Hindlimb muscle (tissue), 1 donor: ENCODE measurements at regions not wholly inside any gene's neighbourhood (a gene's known extent, or its start where the extent isn't known, plus 50 kb on each side); places are given as distances from the start of the nearest gene placed in this dataset.
"Not testable (repeated sequence)": the region's sequence is repeated elsewhere in the genome, so short reads cannot be mapped to it uniquely, and the experiment has no call there.

Source experiments
- DNase-seq: peaks from one replicate; pipeline ENCODE4 v3.0.0-alpha.2; 2013

GRCh38 chr2:147352264-147353071 is 492.4 kb upstream of the ACVR2A start:
- DNase-seq: no peak

GRCh38 chr2:147351784-147352183 is 493.0 kb upstream of the ACVR2A start:
- DNase-seq: no peak

DNA sequence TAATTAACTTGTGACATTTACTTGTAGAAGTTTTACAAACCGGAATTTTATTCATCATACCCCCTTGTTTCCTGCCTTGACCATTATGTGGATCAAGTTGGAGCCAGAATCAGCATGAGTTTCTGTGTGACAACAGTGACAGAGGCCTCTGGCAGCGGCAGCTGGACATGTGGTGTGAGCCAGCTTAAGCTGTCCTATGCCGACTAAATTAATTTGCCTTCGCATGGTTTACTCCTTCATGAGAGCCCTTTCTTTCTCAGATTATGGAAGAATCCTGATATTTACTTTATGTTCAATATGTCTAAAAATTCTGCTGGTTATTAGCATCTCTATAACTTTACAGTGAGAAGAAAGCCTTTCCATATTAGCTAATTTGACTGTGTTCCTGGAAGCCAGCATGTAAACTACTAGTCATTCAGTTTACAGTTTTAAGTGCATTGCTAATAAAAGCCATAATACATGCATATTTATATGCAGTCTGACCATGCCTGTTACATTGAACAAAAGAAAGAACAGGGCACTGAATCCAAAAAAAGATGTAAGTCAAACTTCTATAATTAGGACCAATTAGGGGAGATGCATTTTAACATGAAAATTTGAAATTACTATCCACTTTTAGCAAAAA is 495.8 kb upstream of the ACVR2A start:
- no peak for DNase-seq

GRCh38 chr2:147346142-147346541 is 498.7 kb upstream of the ACVR2A start:
- DNase-seq: no peak

DNA sequence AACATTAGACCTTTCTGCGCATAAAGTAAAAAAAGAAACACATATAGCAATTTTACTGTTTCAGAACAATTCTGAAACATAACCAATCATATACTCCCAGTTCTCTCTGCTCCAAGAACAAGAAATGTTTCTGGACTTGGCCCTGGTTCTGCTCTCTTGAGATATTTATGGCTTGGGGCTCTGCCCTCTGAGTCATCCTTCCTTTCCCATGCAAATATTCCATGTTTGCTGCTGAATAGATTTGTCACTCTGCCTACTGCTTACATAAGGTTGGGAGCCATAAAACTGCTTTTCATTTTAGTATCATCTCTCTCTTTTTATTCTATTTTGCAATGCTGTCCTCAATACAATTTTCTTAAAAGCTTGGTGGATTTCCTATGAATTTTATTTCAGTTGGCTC is 499.6 kb upstream of the ACVR2A start:
- no peak for DNase-seq

GRCh38 chr2:147342329-147342728 is 502.5 kb upstream of the ACVR2A start:
- DNase-seq: no peak

GRCh38 chr2:147331790-147332419 is 512.9 kb upstream of the ACVR2A start:
- DNase-seq: no peak

DNA sequence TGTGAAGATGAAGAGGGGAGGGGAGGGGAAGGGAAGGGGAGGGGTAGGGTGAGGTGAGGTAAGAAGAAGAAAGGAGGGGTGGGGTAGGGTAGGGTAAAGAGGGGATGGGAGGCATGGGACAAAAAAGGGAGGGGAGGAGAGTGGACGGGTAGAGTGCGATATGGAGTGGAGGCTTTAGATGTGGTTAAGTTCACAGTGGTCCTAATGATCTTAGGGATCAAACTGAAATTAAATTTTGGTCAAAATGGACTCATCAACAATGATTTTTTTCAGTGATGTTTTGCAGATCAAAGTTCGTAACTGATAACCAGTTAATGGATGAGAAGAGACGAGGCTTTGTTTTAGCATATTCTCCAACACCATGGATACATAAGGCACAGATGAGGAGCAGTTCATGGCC is 513.9 kb upstream of the ACVR2A start:
- DNase-seq: no peak

DNA sequence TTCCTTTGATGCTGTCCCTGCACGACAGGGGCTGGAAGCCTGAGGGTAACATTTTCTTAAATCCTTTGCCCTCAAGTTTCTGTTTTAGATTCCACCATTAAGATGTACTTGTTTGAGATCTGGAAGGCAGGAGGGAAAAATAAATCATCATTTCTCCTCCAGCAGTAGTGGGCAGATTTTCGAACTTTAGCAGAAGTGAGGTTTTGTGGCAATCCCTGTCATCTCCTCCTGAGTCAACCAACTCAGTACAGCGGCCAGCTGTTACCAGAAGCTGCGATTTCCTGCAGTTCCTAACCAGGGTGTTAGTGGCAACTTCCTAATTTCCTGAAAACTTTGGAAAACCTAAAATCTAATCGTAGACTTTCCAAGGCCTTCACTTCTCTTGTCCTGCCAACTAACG is 517.2 kb upstream of the ACVR2A start:
- no peak for DNase-seq

GRCh38 chr2:147325990-147326389 is 518.8 kb upstream of the ACVR2A start:
- no peak for DNase-seq

DNA sequence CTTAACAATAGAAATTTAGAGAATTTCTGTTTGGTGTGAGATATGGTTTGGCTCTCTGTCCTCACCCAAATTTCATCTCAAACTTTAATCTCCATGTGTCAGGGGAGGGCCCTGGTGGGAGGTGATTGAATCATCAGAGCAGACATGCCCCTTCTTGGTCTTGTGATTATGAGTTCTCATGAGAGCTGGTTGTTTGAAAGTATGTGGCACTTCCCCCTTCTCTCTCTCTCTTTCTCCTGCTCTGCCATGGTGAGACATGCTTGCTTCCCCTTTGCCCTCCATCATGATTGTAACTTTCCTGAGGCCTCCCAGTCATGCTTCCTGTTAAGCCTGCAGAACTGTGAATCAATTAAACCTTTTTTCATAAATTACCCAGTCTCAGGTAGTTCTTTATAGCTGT is 524.7 kb upstream of the ACVR2A start:
- DNase-seq: no peak

DNA sequence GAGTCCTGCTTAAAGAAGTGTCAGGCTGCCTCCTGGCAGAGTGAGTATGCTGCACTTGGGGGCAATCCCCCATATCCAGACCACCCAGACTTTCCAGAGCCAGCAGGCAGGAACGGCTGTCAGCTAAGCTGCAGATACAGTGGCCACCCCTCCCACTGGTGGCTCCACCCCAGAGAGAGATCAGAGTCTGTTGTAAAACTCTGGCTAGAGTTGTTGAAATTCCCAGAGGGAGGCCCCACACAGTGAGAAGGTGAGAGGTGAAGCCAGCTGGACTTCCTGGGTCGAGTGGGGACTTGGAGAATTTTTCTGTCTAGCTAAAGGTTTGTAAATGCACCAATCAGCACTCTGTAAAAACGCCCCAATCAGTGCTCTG is 533.8 kb upstream of the ACVR2A start:
- DNase-seq: no peak

GRCh38 chr2:147310335-147311057 is 534.3 kb upstream of the ACVR2A start:
- DNase-seq: no peak

DNA sequence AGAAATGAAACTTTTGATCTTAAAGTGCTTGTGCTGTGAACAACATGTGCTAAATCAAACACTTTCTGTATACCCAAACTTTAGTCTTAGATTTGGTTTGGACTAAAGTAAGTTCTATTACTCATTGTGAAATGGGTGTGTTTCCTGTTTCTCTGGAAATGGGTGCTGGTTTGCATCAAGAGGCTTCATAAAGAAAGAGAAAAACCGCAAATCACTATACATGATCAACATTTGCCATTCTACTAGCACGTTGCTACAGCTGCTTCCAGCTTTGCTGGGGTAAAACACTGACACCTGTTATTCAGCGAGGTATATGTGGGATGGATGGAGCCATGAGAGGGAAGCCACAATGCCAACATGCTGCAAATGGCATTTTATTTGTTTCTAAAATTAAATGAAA is 547.0 kb upstream of the ACVR2A start:
- DNase-seq: no peak

- DNase-seq: no peak
Observed at GRCh38 chr2:147294825-147295392, 549.9 kb upstream of the ACVR2A start.

DNA sequence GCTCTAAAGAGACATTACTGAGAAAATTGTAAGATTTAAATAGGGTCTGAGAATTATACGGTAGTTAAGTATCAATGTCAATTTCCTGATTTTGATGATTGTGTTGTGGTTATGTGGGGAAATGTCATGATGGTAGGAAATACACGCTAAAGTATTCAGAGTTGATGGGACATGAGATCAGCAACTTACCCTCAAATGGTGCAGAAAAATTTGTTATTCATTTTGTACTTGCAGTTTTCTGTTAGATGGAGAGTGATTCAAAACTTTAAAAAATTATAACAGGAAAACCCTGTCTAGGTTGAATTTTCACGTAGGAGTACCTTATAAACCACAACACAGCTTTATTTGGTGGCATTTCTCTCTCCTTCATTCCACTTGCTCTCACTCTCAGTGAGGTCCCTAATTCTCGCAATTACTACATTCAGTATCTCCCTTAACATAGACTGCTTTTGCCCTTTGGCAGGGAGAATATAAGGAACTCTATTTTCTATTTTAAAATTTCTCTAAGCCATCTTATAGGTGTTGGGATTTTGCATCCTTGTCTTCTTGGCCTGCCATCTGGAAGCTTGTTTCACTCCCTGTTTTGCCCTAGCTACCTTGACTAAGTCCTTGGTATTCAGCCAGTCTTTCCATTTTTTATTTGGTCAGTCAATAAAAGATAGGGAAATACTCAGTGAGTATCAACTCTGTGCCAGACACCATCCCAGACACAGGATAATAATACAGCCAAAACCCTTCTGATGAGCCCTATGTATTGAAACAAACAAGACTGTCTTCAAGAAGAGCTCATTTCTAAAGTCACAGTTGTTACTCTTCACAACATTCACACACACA is 550.6 kb upstream of the ACVR2A start:
- no peak for DNase-seq

GRCh38 chr2:147288131-147288530 is 556.7 kb upstream of the ACVR2A start:
- no peak for DNase-seq

DNA sequence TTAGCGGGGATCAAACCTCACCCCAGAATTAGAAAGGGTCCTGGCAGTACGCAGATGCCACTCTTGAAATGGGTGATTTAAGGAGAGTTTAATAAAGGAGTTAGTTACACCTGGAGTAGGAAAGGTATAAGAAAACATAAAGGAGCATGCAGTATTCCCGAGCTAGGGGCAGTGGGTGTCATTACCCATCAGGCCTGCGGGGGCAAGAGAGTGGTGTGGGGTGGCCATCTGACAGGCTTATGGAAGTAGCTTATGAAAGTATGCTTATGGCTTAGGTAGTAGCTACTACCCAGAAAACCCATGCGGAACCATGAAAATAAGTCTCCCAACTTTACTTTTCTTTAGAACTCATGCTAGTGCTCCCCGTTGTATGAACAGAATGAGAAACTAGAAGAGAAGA is 568.9 kb upstream of the ACVR2A start:
- no peak for DNase-seq

- no peak for DNase-seq
Observed at GRCh38 chr2:147273628-147274027, 571.2 kb upstream of the ACVR2A start.

DNA sequence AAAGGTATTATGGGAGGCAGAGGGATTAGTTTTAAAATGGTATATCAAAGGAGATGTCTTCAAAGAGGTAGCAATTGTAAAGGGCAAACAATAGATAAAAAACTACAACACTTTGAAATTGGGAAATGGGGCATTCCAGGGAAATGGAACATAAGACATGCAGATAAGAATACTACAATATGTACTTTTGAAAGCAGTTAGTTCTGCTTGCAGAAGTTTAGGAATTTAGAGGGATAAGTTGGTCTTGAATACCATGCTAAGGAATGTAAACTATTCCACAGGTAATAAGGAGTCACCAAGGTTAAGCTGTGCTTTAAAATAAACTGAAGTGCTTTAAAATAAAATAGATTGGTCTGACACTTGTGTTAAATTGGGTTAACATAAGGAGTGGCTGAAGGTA is 571.7 kb upstream of the ACVR2A start:
- no peak for DNase-seq

GRCh38 chr2:147269581-147269980 is 575.2 kb upstream of the ACVR2A start:
- DNase-seq: not testable (repeated sequence)

GRCh38 chr2:147260241-147260640 is 584.6 kb upstream of the ACVR2A start:
- DNase-seq: no peak
